ENCODE measurements at regions not wholly inside any gene's neighbourhood (a gene's known extent, or its start where the extent isn't known, plus 50 kb on each side); places are given as distances from the start of the nearest gene placed in this dataset.

DNA sequence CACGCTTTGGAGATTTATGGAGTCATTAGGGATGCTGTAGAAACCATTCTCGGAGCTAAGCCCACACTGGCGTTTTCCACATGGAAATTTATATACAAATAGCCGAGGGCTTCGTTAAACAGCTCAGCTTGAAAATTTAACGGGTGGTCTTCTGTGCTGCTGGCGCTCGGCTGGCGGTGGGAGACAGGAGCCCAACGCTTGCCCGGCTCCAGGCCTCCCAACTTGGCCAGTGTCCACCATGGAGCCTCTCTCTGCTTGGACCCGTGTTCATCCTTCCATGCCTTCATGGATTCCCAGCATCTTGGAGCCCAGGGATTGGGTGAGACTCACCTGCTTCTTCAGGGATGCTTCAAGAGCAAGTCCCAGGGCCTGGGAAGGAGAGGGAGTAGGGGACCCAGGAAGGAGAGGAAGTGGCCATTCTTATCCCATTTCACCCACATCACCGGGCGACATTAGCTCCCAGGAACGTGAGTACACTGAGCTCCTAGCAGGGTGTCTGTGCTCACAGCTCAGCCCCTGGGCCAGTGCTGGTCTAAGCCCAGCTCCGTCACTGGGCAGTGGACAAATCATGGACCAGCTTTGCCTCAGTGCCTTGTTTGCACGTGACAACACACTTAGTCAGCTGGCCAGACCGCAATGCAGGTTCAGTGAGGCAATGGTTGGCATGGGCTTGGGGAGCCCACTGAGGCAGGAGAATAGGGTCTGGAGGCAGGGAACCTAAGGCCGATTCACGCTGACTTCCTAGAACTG is 944.3 kb downstream of the BRD1 start:
- Histone ChIP-seq H3K4me1 (ENCODE audit: low read length) (no peaks in the 10 kb centered on the region), H3K4me2 (ENCODE audit: low read depth, low read length) (no peak overlapping the region), H3K36me3 (replicated peaks; ENCODE audit: insufficient read depth, low read length) (no peaks in the 10 kb centered on the region), H2AFZ (ENCODE audit: low read length) (no peak overlapping the region), H3K79me2 (ENCODE audit: low read length) (no peaks in the 10 kb centered on the region), H3K4me3 (ENCODE audit: low read length) (no peak overlapping the region), H3K27me3 (replicated peaks; ENCODE audit: insufficient read depth, low read length) (peaks cover 57% of the 10 kb centered on the region), H3K9me3 (replicated peaks; ENCODE audit: insufficient read depth, low read length) (no peaks in the 10 kb centered on the region), H4K20me1 (ENCODE audit: insufficient read depth, low read length) (no peaks in the 10 kb centered on the region), H3F3A (ENCODE audit: insufficient read depth, low read length) (no peaks in the 10 kb centered on the region), H3K9ac (ENCODE audit: low read length) (no peak overlapping the region), H3K9me2 (replicated peaks; ENCODE audit: insufficient read depth, low read length) (no peaks in the 10 kb centered on the region), H3K27ac (ENCODE audit: low read length) (no peak overlapping the region)
- no peak for DNase-seq
- TF ChIP-seq CTCF (IDR thresholded peaks at IDR 0.05; ENCODE audit: low read length) (no peak), EZH2phosphoT487 (IDR thresholded peaks at IDR 0.05; ENCODE audit: low read length) (no peak)

GRCh38 chr22:48882636-48883200 is 945.0 kb downstream of the BRD1 start:
- H3K9me3 ChIP-seq (replicated peaks; ENCODE audit: insufficient read depth, low read length), result no peaks in the 10 kb centered on the region
- H3K27ac ChIP-seq (ENCODE audit: low read length), result no peak overlapping the region
- H3K36me3 ChIP-seq (replicated peaks; ENCODE audit: insufficient read depth, low read length), result no peaks in the 10 kb centered on the region
- no peak overlapping the region for H3K9ac ChIP-seq (ENCODE audit: low read length)
- no peak for TF ChIP-seq EZH2phosphoT487 (IDR thresholded peaks at IDR 0.05; ENCODE audit: low read length)
- TF ChIP-seq EZH2 (optimal IDR thresholded peaks at IDR 0.05; ENCODE audit: low read depth, low read length), result no peak
- TF ChIP-seq CTCF (IDR thresholded peaks at IDR 0.05; ENCODE audit: low read length), result no peak
- DNase-seq, result no peak
- H3K9me2 ChIP-seq (replicated peaks; ENCODE audit: insufficient read depth, low read length), result no peaks in the 10 kb centered on the region
- H3F3A ChIP-seq (ENCODE audit: insufficient read depth, low read length), result no peaks in the 10 kb centered on the region
- no peaks in the 10 kb centered on the region for H3K4me1 ChIP-seq (ENCODE audit: low read length)
- no peaks in the 10 kb centered on the region for H4K20me1 ChIP-seq (ENCODE audit: insufficient read depth, low read length)
- H3K4me3 ChIP-seq (ENCODE audit: low read length), result no peak overlapping the region
- H2AFZ ChIP-seq (ENCODE audit: low read length), result no peak overlapping the region
- no peaks in the 10 kb centered on the region for H3K79me2 ChIP-seq (ENCODE audit: low read length)
- H3K4me2 ChIP-seq (ENCODE audit: low read depth, low read length), result no peak overlapping the region
- peaks cover 52% of the 10 kb centered on the region for H3K27me3 ChIP-seq (replicated peaks; ENCODE audit: insufficient read depth, low read length)

GRCh38 chr22:48881326-48881980 is 946.2 kb downstream of the BRD1 start:
- H3K9me2 ChIP-seq (replicated peaks; ENCODE audit: insufficient read depth, low read length), result no peaks in the 10 kb centered on the region
- no peaks in the 10 kb centered on the region for H3K9me3 ChIP-seq (replicated peaks; ENCODE audit: insufficient read depth, low read length)
- no peak for DNase-seq
- no peaks in the 10 kb centered on the region for H3K36me3 ChIP-seq (replicated peaks; ENCODE audit: insufficient read depth, low read length)
- H3K4me1 ChIP-seq (ENCODE audit: low read length), result no peaks in the 10 kb centered on the region
- no peak overlapping the region for H3K4me2 ChIP-seq (ENCODE audit: low read depth, low read length)
- H3K9ac ChIP-seq (ENCODE audit: low read length), result no peak overlapping the region
- no peak overlapping the region for H3K4me3 ChIP-seq (ENCODE audit: low read length)
- H3F3A ChIP-seq (ENCODE audit: insufficient read depth, low read length), result no peaks in the 10 kb centered on the region
- H2AFZ ChIP-seq (ENCODE audit: low read length), result no peak overlapping the region
- TF ChIP-seq EZH2phosphoT487 (IDR thresholded peaks at IDR 0.05; ENCODE audit: low read length), result no peak
- no peak for TF ChIP-seq EZH2 (optimal IDR thresholded peaks at IDR 0.05; ENCODE audit: low read depth, low read length)
- TF ChIP-seq CTCF (IDR thresholded peaks at IDR 0.05; ENCODE audit: low read length), result no peak
- H3K27me3 ChIP-seq (replicated peaks; ENCODE audit: insufficient read depth, low read length), result peaks cover 47% of the 10 kb centered on the region
- H3K27ac ChIP-seq (ENCODE audit: low read length), result no peak overlapping the region
- H4K20me1 ChIP-seq (ENCODE audit: insufficient read depth, low read length), result no peaks in the 10 kb centered on the region
- H3K79me2 ChIP-seq (ENCODE audit: low read length), result no peaks in the 10 kb centered on the region

All from MM.1S (cell line).